D721Med (cell line): ENCODE measurements at regions not wholly inside any gene's neighbourhood (a gene's known extent, or its start where the extent isn't known, plus 50 kb on each side); places are given as distances from the start of the nearest gene placed in this dataset.

Experiments used
- DNase-seq: peaks from one replicate; pipeline ENCODE4 v3.0.0; 2011; ENCODE audit warnings: low spot score; ENCODE audit not compliant: insufficient read length
- FAIRE-seq: peaks from 2 replicates; lab custom pipeline; 2011; peaks lifted over from hg19 to GRCh38; lab: Jason Lieb, UNC
- TF ChIP-seq, protein P1 (sequence below): IDR thresholded peaks from 2 replicates; pipeline ENCODE4 v1.5.1; 2012; ENCODE audit warnings: mild to moderate bottlenecking, control low read depth; ENCODE audit not compliant: insufficient read depth; ENCODE audit errors: missing control alignments

DNA sequence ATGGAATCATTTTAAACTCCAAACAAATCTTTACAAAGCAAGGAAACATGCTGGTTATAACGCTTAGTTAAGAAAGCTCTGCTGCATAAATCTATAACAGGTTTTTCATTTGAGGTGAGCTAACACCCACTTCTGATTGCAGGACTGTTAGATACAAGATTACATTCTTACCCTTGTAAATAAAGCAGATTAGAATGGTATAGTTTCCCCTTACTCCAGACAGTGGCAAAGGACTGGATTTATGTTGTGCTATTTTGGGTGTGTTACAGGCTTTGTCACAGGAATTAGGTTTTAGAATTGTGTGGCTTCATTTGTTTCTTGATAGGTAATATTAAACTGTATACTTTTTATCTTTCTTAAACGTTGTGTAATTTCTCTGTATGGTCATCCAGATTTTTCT is 487.6 kb downstream of the ZWINT start:
- FAIRE-seq (no peak), DNase-seq (no peak)
- TF ChIP-seq, protein P1, sequence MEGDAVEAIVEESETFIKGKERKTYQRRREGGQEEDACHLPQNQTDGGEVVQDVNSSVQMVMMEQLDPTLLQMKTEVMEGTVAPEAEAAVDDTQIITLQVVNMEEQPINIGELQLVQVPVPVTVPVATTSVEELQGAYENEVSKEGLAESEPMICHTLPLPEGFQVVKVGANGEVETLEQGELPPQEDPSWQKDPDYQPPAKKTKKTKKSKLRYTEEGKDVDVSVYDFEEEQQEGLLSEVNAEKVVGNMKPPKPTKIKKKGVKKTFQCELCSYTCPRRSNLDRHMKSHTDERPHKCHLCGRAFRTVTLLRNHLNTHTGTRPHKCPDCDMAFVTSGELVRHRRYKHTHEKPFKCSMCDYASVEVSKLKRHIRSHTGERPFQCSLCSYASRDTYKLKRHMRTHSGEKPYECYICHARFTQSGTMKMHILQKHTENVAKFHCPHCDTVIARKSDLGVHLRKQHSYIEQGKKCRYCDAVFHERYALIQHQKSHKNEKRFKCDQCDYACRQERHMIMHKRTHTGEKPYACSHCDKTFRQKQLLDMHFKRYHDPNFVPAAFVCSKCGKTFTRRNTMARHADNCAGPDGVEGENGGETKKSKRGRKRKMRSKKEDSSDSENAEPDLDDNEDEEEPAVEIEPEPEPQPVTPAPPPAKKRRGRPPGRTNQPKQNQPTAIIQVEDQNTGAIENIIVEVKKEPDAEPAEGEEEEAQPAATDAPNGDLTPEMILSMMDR: no peak

GRCh38 chr10:55870186-55870585 is 490.9 kb downstream of the ZWINT start:
- no peak for FAIRE-seq
- TF ChIP-seq, protein P1: no peak
- no peak for DNase-seq

- DNase-seq (no peak), FAIRE-seq (no peak)
- TF ChIP-seq, protein P1: no peak
These were observed 493.2 kb downstream of the ZWINT start for GRCh38 chr10:55867848-55868247.

- FAIRE-seq: no peak
- TF ChIP-seq, protein P1: no peak
- no peak for DNase-seq
These were observed 502.3 kb downstream of the ZWINT start for GRCh38 chr10:55858730-55859129.

DNA sequence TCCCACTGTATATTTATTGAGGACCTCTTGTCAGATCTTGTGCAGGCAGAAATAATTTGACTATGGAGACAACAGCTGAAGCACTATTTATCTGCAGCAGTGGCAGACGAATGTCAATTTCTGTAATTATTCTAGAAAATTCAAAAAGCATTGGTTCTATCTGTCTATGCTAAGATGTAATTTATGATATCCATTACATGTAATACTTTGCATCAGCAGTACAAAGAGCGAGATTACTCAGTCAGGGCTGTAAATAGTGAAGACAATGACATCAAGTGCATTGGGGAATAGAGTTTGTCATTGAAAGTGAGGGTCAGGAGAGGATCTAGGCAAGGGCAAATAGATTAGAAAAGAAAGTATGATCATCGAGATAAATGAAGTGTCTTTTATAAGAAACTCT is 508.2 kb downstream of the ZWINT start:
- TF ChIP-seq, protein P1: no peak
- DNase-seq (no peak), FAIRE-seq (no peak)

GRCh38 chr10:55837273-55837672 is 523.8 kb downstream of the ZWINT start:
- TF ChIP-seq, protein P1: no peak
- DNase-seq: no peak
- no peak for FAIRE-seq

DNA sequence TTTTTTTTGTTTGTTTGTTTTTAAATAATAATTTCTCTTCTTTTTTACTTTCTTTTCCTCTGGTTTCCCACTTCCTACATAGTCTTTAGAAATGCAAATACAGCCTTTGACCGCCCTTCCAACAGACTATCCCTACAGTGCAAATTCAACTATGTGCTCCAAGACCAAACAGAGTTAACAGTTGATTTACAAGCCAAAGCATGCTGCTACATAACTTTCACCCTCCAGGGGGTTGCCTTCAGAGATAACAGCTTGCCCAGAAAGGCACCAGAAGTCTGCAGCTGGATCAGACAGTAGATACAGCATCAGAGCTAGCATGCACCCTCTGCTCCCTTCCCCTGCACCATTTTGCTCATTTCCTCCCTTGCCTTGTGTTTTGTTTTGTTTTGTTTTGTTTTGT is 539.0 kb downstream of the ZWINT start:
- TF ChIP-seq, protein P1: no peak
- DNase-seq: no peak
- no peak for FAIRE-seq
